ENCODE measurements at regions not wholly inside any gene's neighbourhood (a gene's known extent, or its start where the extent isn't known, plus 50 kb on each side); places are given as distances from the start of the nearest gene placed in this dataset.

DNA sequence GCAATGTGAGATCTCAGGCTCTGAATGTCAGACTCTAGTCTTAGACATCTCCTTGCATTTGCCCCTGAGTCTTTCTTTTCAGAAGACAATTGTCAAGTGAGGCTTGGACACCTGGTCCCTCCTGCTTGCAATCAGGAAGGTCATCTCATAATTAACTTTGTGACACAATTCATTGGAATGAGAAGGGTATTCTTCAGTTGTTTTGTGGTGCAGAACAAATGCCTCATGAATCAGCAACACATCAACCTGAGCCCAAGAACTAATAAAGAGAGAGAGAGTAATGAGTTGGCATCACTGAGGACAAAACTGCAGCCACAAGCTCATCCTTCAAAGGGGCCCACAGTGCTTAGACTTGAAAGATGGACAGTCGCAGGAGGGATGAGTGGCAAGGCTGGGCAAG is 375.8 kb downstream of the INSC start (continued):
- TF ChIP-seq, protein P1, sequence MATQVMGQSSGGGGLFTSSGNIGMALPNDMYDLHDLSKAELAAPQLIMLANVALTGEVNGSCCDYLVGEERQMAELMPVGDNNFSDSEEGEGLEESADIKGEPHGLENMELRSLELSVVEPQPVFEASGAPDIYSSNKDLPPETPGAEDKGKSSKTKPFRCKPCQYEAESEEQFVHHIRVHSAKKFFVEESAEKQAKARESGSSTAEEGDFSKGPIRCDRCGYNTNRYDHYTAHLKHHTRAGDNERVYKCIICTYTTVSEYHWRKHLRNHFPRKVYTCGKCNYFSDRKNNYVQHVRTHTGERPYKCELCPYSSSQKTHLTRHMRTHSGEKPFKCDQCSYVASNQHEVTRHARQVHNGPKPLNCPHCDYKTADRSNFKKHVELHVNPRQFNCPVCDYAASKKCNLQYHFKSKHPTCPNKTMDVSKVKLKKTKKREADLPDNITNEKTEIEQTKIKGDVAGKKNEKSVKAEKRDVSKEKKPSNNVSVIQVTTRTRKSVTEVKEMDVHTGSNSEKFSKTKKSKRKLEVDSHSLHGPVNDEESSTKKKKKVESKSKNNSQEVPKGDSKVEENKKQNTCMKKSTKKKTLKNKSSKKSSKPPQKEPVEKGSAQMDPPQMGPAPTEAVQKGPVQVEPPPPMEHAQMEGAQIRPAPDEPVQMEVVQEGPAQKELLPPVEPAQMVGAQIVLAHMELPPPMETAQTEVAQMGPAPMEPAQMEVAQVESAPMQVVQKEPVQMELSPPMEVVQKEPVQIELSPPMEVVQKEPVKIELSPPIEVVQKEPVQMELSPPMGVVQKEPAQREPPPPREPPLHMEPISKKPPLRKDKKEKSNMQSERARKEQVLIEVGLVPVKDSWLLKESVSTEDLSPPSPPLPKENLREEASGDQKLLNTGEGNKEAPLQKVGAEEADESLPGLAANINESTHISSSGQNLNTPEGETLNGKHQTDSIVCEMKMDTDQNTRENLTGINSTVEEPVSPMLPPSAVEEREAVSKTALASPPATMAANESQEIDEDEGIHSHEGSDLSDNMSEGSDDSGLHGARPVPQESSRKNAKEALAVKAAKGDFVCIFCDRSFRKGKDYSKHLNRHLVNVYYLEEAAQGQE (IDR thresholded peaks at IDR 0.05; ENCODE audit: unreplicated experiment) = no peak
- TF ChIP-seq ZNF114 (CRISPR knock-in tag; IDR thresholded peaks at IDR 0.05) (no peak), CREB1 (CRISPR knock-in tag; IDR thresholded peaks at IDR 0.05; ENCODE audit: low read depth) (no peak), NANOG (IDR thresholded peaks at IDR 0.05; ENCODE audit: borderline replicate concordance) (no peak), POLR2AphosphoS5 (IDR thresholded peaks at IDR 0.05; ENCODE audit: low read depth) (no peak)

DNA sequence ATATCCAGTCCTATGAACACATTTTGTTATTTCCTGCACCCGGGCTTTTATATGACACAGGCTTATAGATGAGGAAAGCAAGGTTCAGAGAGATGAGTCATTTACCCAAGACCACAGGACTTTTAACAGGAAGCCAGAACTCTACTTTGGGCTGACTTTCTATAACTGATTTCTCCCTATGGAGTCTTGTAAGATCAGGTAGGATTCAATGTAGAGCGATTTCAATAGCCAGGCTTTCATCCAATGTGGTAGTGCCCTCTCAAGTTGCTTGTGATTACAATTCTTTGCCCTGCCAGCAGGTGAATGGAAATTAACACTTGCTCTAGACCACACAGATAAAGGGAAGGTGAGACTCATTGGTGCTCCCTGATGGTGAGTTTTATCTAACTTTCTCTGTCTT is 378.3 kb downstream of the INSC start:
- peaks cover 3% of the 10 kb centered on the region; the same call in 1 of the 3 replicates for H3K4me1 Mint-ChIP-seq
- no peaks in the 10 kb centered on the region for H3K36me3 Mint-ChIP-seq (ENCODE audit: low read depth)
- Histone ChIP-seq H3K27me3 (ENCODE audit: insufficient read depth) (no peaks in the 10 kb centered on the region), H3K36me3 (ENCODE audit: insufficient read depth) (no peaks in the 10 kb centered on the region), H3K9me2 (ENCODE audit: insufficient read depth) (peaks cover 28% of the 10 kb centered on the region), H3K4me3 (no peak overlapping the region), H3K4me1 (ENCODE audit: insufficient read depth) (no peaks in the 10 kb centered on the region; the same call in 1 of the 2 replicates), H3K4me2 (no peak overlapping the region), H3F3A (replicated peaks; ENCODE audit: low read depth) (no peaks in the 10 kb centered on the region), H4K20me1 (replicated peaks; ENCODE audit: insufficient read depth) (no peaks in the 10 kb centered on the region), H3K79me2 (replicated peaks; ENCODE audit: insufficient read depth) (no peaks in the 10 kb centered on the region), H3K27ac (ENCODE audit: low read depth) (no peak overlapping the region), H2AFZ (no peak overlapping the region)
- H3K4me3 Mint-ChIP-seq = no peak overlapping the region
- TF ChIP-seq, protein P2, sequence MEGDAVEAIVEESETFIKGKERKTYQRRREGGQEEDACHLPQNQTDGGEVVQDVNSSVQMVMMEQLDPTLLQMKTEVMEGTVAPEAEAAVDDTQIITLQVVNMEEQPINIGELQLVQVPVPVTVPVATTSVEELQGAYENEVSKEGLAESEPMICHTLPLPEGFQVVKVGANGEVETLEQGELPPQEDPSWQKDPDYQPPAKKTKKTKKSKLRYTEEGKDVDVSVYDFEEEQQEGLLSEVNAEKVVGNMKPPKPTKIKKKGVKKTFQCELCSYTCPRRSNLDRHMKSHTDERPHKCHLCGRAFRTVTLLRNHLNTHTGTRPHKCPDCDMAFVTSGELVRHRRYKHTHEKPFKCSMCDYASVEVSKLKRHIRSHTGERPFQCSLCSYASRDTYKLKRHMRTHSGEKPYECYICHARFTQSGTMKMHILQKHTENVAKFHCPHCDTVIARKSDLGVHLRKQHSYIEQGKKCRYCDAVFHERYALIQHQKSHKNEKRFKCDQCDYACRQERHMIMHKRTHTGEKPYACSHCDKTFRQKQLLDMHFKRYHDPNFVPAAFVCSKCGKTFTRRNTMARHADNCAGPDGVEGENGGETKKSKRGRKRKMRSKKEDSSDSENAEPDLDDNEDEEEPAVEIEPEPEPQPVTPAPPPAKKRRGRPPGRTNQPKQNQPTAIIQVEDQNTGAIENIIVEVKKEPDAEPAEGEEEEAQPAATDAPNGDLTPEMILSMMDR (conservative IDR thresholded peaks at IDR 0.05; ENCODE audit: low read depth in 2 of 2) = peak in 1 of 2 experiments; percentile 39; a peak in 2 of 4 replicates
- TF ChIP-seq JUNB (IDR thresholded peaks at IDR 0.05; ENCODE audit: unreplicated experiment) (no peak), ZNF114 (CRISPR knock-in tag; IDR thresholded peaks at IDR 0.05) (no peak)
- ATAC-seq = peak; percentile 77
- H3K27me3 Mint-ChIP-seq (ENCODE audit: insufficient read depth, low read depth, poor library complexity) = peaks cover 6% of the 10 kb centered on the region
- no peak overlapping the region for H3K27ac Mint-ChIP-seq
- no peaks in the 10 kb centered on the region; the same call in 2 of the 3 replicates for H3K9me3 Mint-ChIP-seq
- peak; percentile 54 for DNase-seq (ENCODE audit: low spot score)

DNA sequence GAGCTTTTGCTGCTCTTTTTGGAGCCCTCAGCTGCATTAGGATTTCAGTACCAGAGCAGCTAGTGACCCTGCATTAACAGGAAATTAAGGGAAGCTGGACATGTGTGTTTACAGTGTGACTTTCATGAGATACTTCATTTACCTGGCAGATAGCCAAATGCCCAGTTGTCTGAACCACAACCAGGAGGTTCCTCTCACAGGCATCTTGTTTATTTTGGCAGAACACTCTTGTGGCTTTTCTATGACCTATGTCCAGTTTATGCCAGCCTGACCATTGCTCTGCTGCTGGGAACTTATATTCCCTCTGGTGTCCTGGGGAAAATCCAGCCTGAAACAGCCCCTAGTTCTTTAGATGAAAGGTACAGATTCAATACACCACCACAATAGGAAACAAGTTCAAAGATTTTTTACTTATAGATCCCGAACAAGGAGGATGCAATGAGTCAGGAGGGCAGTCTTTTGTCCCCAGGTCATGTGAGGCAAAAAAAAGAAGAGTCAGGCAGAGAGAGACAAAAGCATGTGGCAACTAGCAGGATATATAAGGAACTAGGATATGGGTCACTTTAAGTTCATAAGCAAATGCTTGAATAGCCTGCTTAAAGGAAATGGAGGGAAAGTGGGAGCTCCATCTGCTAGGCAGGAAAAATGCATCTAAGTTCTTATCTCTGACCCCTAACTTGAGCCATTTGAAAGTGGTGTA is 379.3 kb downstream of the INSC start:
- H3K79me2 ChIP-seq (replicated peaks; ENCODE audit: insufficient read depth) = no peaks in the 10 kb centered on the region
- H3K27ac Mint-ChIP-seq = no peak overlapping the region
- TF ChIP-seq JUNB (IDR thresholded peaks at IDR 0.05; ENCODE audit: unreplicated experiment) (no peak), NANOG (IDR thresholded peaks at IDR 0.05; ENCODE audit: borderline replicate concordance) (no peak), ZNF331 (CRISPR knock-in tag; IDR thresholded peaks at IDR 0.05; ENCODE audit: low read depth) (no peak)
- ATAC-seq (no peak), DNase-seq (ENCODE audit: low spot score) (no peak)
- H3K9me3 Mint-ChIP-seq = no peaks in the 10 kb centered on the region; the same call in 2 of the 3 replicates
- H3K4me3 Mint-ChIP-seq = no peak overlapping the region
- H3K27ac ChIP-seq (ENCODE audit: low read depth) = no peak overlapping the region
- no peaks in the 10 kb centered on the region for H3K36me3 ChIP-seq (ENCODE audit: insufficient read depth)
- no peak overlapping the region for H3K4me2 ChIP-seq
- H3K27me3 ChIP-seq (ENCODE audit: insufficient read depth) = no peaks in the 10 kb centered on the region
- peaks cover 9% of the 10 kb centered on the region for H3K27me3 Mint-ChIP-seq (ENCODE audit: insufficient read depth, low read depth, poor library complexity)
- no peak overlapping the region for H2AFZ ChIP-seq
- no peaks in the 10 kb centered on the region for H3F3A ChIP-seq (replicated peaks; ENCODE audit: low read depth)
- no peaks in the 10 kb centered on the region for H4K20me1 ChIP-seq (replicated peaks; ENCODE audit: insufficient read depth)
- no peaks in the 10 kb centered on the region; the same call in 1 of the 2 replicates for H3K4me1 ChIP-seq (ENCODE audit: insufficient read depth)
- H3K4me3 ChIP-seq = no peak overlapping the region
- no peaks in the 10 kb centered on the region for H3K36me3 Mint-ChIP-seq (ENCODE audit: low read depth)
- peaks cover 28% of the 10 kb centered on the region for H3K9me2 ChIP-seq (ENCODE audit: insufficient read depth)
- H3K4me1 Mint-ChIP-seq = peaks cover 3% of the 10 kb centered on the region; the same call in 1 of the 3 replicates
